ENCODE measurements at regions not wholly inside any gene's neighbourhood (a gene's known extent, or its start where the extent isn't known, plus 50 kb on each side); places are given as distances from the start of the nearest gene placed in this dataset.

- Histone ChIP-seq H3K18ac (ENCODE audit: insufficient read length, low read depth, low read length) (no peak overlapping the region), H3K27me3 (ENCODE audit: insufficient read depth, low read length) (no peaks in the 10 kb centered on the region), H3K23me2 (ENCODE audit: insufficient read length, low read depth, low read length, poor library complexity, severe bottlenecking) (no peaks in the 10 kb centered on the region), H2AK5ac (ENCODE audit: insufficient read length, low read length) (no peak overlapping the region), H3K4me2 (ENCODE audit: insufficient read depth, insufficient read length, low read length) (no peak overlapping the region), H2BK12ac (ENCODE audit: insufficient read length, low read depth, low read length) (no peak overlapping the region), H3K4ac (ENCODE audit: low read depth, low read length) (no peak overlapping the region), H3K79me2 (ENCODE audit: insufficient read depth, low read length) (no peaks in the 10 kb centered on the region), H3T11ph (ENCODE audit: low read length) (no peak overlapping the region), H3K27ac (ENCODE audit: insufficient read length, low read depth, low read length) (no peak overlapping the region), H2BK120ac (ENCODE audit: low read depth, low read length, poor library complexity, severe bottlenecking) (no peak overlapping the region), H3K14ac (ENCODE audit: insufficient read depth, low read length) (no peak overlapping the region), H3K23ac (ENCODE audit: insufficient read length, low read depth, low read length) (no peak overlapping the region), H3K79me1 (ENCODE audit: insufficient read depth, low read depth, low read length, poor library complexity, severe bottlenecking) (no peaks in the 10 kb centered on the region), H3K9ac (ENCODE audit: extremely low read depth, insufficient read length, low read length) (no peak overlapping the region), H4K8ac (replicated peaks; ENCODE audit: insufficient read length, low read depth, low read length) (no peak overlapping the region), H4K20me1 (ENCODE audit: control insufficient read depth, insufficient read depth, insufficient read length) (no peaks in the 10 kb centered on the region), H2BK15ac (ENCODE audit: low read depth, low read length) (no peak overlapping the region), H3K9me3 (ENCODE audit: control insufficient read depth, low read depth, low read length) (no peaks in the 10 kb centered on the region), H3K56ac (ENCODE audit: insufficient read length, low read depth, low read length) (no peak overlapping the region), H4K5ac (ENCODE audit: insufficient read length, low read depth, low read length) (no peak overlapping the region), H2AFZ (ENCODE audit: low read length) (no peak overlapping the region), H3K4me1 (ENCODE audit: insufficient read depth, low read length) (no peaks in the 10 kb centered on the region), H2BK20ac (ENCODE audit: low read depth, low read length, poor library complexity, severe bottlenecking) (no peak overlapping the region), H2BK5ac (ENCODE audit: insufficient read length, low read length) (no peak overlapping the region), H4K91ac (ENCODE audit: insufficient read length, low read depth, low read length) (no peak overlapping the region)
- H3K4me1 Mint-ChIP-seq = peaks cover 11% of the 10 kb centered on the region in 2 experiments
- no peaks in the 10 kb centered on the region for H3K36me3 Mint-ChIP-seq (ENCODE audit: insufficient read depth in 1 of 3, low read depth in 3 of 3)
- no peak for TF ChIP-seq CTCF (conservative IDR thresholded peaks at IDR 0.05)
- H3K9me3 Mint-ChIP-seq = no peaks in the 10 kb centered on the region
- no peak overlapping the region for H3K27ac Mint-ChIP-seq
- no CpG with 5 or more reads among the region's 3 CpGs for WGBS (ENCODE audit: extremely low coverage, insufficient read length, low lambda C conversion rate)
- H3K27me3 Mint-ChIP-seq (ENCODE audit: low read depth) = peaks cover 3% of the 10 kb centered on the region
- no peak overlapping the region for H3K4me3 Mint-ChIP-seq
- no peak for DNase-seq
These were observed 463.3 kb downstream of the SOX6 start for GRCh38 chr11:15893080-15893492.

Measured in H9 (cell line).